ENCODE measurements at regions not wholly inside any gene's neighbourhood (a gene's known extent, or its start where the extent isn't known, plus 50 kb on each side); places are given as distances from the start of the nearest gene placed in this dataset.
"Not testable (repeated sequence)": the region's sequence is repeated elsewhere in the genome, so short reads cannot be mapped to it uniquely, and the experiment has no call there.

DNA sequence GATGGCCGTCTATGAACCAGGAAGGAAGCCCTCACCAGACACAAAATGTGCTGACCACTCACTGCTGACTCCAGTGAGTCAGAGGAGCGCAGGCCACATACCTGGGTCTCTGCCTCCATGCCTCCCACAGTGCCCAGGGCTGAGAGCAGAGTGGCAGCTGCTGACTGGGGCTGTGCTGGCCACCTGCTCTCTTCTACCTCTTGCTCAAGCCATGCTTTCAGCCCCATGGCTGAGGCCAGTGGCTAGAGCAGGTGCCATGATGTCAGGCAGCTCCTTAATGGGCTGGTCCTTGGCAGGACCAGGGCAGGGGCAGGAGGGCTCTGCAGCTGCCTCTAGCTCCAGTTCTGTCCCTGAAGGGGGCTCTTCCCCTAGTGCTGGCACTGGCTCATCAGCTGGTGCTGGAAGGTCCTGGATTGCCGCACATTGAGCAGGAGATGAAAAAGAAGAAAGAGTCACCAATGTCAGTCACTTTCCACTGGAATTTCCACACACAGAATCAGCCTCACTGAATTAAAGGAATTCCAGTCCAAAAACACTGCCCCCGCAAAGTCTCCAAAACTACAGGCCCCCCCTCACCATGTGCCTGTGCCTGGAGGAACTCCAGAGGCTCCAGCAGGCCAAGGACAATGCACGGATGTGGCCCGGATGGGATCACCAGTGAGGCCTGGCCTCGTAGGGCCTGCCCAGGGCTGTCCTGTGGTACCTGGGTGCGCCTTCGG is 86.4 kb downstream of the GGTLC2 start:
- Histone ChIP-seq H3K36me3 (ENCODE audit: control insufficient read depth, insufficient read depth, low read length) (no peaks in the 10 kb centered on the region), H3K4me3 (ENCODE audit: low read depth, low read length) (no peak overlapping the region), H3K27me3 (ENCODE audit: control insufficient read depth, insufficient read depth, low read length) (peaks cover 2% of the 10 kb centered on the region)
- ChIA-PET CTCF (interaction anchor here (1.3 kb wide), 1 partner anchor 21 kb away, joined by 3 read pairs; no protein-coding TSS in a partner anchor), POLR2A (no interaction called here)
- no peak for DNase-seq (ENCODE audit: low read depth)
- no peak for TF ChIP-seq CTCF (IDR thresholded peaks at IDR 0.05; ENCODE audit: insufficient read depth, low read depth, low read length)

- Histone ChIP-seq H3K27me3 (ENCODE audit: control insufficient read depth, insufficient read depth, low read length) (peaks cover 3% of the 10 kb centered on the region), H3K4me3 (ENCODE audit: low read depth, low read length) (no peak overlapping the region), H3K36me3 (ENCODE audit: control insufficient read depth, insufficient read depth, low read length) (no peaks in the 10 kb centered on the region)
- no peak for DNase-seq (ENCODE audit: low read depth)
- CTCF ChIA-PET, result no interaction called here
- POLR2A ChIA-PET, result no interaction called here
- no peak for TF ChIP-seq CTCF (IDR thresholded peaks at IDR 0.05; ENCODE audit: insufficient read depth, low read depth, low read length)
Observed at GRCh38 chr22:22731374-22731676, 86.9 kb downstream of the GGTLC2 start.

DNA sequence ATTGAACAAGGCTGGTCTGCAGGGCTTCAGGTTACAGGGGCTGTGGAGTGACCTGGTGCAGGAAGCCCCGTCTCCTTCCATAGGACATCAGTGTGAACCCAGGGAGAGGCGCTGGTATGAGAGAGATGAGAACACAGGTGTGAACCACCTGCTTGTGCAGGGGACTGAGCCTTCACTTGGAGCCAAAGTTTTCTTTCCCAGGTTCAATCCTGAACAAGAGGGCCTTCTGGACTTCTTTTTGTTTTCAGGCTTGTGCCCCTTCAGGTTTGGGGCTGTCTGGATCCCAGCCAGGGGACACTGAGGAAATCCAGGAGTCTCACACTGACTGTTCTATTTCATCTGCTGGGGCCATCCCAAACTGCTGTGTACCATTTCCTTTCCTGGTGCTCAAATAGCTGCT is 88.6 kb downstream of the GGTLC2 start:
- CTCF ChIA-PET, result interaction anchor here (1.4 to 1.7 kb wide), 2 partner anchors 12 to 23 kb away, joined by 4 to 7 read pairs; no protein-coding TSS in a partner anchor
- H3K36me3 ChIP-seq (ENCODE audit: control insufficient read depth, insufficient read depth, low read length); POLR2A ChIA-PET: not testable (repeated sequence)

GRCh38 chr22:22733881-22734373 is 89.5 kb downstream of the GGTLC2 start:
- no peak for TF ChIP-seq CTCF (IDR thresholded peaks at IDR 0.05; ENCODE audit: insufficient read depth, low read depth, low read length)
- DNase-seq (ENCODE audit: low read depth), result no peak
- POLR2A ChIA-PET, result no interaction called here
- no peak overlapping the region for H3K4me3 ChIP-seq (ENCODE audit: low read depth, low read length)
- peaks cover 3% of the 10 kb centered on the region for H3K27me3 ChIP-seq (ENCODE audit: control insufficient read depth, insufficient read depth, low read length)
- CTCF ChIA-PET, result interaction anchor here (1.4 to 1.7 kb wide), 2 partner anchors 13 to 24 kb away, joined by 4 to 7 read pairs; no protein-coding TSS in a partner anchor
- H3K36me3 ChIP-seq (ENCODE audit: control insufficient read depth, insufficient read depth, low read length), result no peaks in the 10 kb centered on the region

More for the DNA sequence above, 88.6 kb downstream of the GGTLC2 start:
- DNase-seq (ENCODE audit: low read depth); H3K27me3 ChIP-seq (ENCODE audit: control insufficient read depth, insufficient read depth, low read length); H3K4me3 ChIP-seq (ENCODE audit: low read depth, low read length): not testable (repeated sequence)

GRCh38 chr22:22734395-22735272 is 90.2 kb downstream of the GGTLC2 start:
- DNase-seq (ENCODE audit: low read depth); POLR2A ChIA-PET; H3K36me3 ChIP-seq (ENCODE audit: control insufficient read depth, insufficient read depth, low read length); H3K27me3 ChIP-seq (ENCODE audit: control insufficient read depth, insufficient read depth, low read length); H3K4me3 ChIP-seq (ENCODE audit: low read depth, low read length): not testable (repeated sequence)
- CTCF ChIA-PET, result interaction anchor here (0.6 to 1.7 kb wide), 3 partner anchors 14 to 126 kb away, joined by 4 to 7 read pairs (median 4); no protein-coding TSS in a partner anchor

DNA sequence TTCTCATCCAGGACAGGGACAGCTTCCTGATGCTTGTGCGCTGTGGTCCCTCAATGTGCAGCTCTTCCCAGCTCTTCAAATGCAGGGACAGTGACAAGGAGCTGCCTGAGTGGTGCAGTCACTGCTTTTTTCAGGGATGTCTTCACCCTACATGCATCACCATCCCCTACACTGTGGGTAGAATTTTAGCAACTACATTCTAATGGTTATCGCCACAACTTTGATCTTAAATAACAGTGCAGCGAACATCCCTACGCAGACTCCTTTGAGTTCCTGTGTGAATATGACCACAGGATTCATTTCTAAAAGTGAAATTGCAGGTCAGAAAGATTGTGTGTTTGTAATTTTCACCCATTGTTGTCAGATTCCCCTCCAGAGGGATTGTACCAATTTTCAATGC is 90.9 kb downstream of the GGTLC2 start:
- H3K36me3 ChIP-seq (ENCODE audit: control insufficient read depth, insufficient read depth, low read length); POLR2A ChIA-PET; H3K4me3 ChIP-seq (ENCODE audit: low read depth, low read length); DNase-seq (ENCODE audit: low read depth); H3K27me3 ChIP-seq (ENCODE audit: control insufficient read depth, insufficient read depth, low read length): not testable (repeated sequence)
- CTCF ChIA-PET, result interaction anchor here (0.6 to 2.5 kb wide), 2 partner anchors 9 to 125 kb away, joined by 4 to 6 read pairs; no protein-coding TSS in a partner anchor
